Kidney tubule cell (primary cell): ENCODE measurements at regions not wholly inside any gene's neighbourhood (a gene's known extent, or its start where the extent isn't known, plus 50 kb on each side); places are given as distances from the start of the nearest gene placed in this dataset.

Experiments used
- DNase-seq: peaks from one replicate; pipeline ENCODE4 v3.0.0-alpha.2; 2018; ENCODE audit warnings: low spot score

- no peak for DNase-seq
Observed at GRCh38 chr9:12874395-12874794, 99.6 kb downstream of the LURAP1L start.

DNA sequence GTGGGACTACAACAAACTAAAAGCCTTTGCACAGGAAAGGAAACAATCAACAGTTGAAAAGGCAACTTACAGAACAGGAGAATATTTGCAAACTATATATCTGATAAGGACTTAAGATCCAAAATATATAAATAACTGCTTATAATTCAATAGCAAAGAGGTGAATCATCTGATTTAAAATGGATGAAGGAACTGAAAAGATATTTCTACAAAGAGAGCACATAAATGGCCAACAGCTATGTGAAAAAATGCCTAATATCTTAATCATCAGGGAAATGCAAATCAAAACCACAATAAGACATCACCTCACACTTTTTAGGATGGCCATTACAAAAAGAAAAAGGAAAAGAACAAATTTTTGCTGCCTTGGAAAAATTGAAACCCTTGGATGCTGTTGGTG is 100.4 kb downstream of the LURAP1L start:
- DNase-seq, result peak; percentile 80

DNA sequence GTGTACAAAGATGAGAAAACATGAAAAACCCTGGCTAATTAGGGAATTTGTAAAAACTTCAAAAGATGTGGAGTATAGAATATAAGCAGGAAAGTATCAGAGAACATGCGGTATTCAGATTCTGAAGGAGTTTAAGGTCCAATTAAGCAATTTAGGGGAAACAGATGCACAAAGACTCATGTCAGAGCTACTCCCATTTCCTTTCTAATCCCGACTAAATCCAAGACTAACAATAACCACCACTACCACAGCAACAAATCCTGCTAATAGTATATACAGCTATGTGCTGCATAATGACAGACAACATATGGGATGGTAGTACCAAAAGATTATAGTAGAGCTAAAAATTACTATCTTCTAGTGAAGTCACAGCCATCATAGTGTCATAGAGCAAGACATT is 102.1 kb downstream of the LURAP1L start:
- no peak for DNase-seq

DNA sequence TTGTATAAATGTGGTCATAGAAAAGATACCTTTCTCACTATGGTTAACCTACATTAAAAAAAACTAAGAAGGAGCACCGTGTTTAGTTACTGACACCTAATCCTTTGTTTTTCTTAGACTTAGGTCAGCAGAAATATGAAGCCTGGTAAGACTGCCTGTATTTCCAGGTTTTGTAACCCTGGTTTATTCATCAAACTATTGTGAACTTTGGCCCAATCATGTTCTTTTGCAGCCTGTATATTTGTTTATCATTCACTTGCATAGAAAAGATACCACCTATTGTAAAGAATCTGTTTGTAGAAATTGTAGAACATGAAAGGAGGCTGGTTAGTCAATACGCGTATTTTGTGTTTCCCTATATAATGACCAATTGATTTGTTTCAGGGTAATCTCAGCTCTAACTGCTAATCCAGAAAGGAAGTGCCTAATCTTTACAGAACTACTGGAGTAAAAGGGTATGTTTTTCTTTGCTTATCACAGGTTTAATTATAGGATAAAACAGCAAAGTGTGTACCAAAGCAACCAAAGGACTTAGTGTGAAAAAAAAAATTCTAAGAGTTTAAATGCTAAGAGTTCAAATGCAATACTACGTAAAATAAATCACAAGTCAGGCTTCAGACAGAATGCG is 103.6 kb downstream of the LURAP1L start:
- DNase-seq, result no peak

DNA sequence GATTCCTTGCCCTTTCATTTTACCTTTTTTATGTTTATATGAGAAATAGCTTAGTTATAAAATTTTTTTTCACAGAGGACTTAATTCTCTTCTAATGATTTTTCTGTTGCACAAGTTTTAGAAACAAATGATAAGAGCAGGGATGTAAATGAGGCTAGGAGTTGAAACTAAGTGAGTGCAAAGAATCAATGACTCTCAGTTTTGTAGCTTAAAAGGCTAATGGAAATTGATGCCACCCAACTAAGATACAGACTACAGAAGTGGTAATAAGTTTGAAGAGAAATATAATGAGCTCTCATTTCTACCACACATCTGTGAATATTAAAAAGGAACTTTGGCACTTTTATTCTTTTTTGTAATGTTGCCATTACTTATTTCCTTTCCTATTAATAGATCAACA is 105.1 kb downstream of the LURAP1L start:
- DNase-seq, result no peak

DNA sequence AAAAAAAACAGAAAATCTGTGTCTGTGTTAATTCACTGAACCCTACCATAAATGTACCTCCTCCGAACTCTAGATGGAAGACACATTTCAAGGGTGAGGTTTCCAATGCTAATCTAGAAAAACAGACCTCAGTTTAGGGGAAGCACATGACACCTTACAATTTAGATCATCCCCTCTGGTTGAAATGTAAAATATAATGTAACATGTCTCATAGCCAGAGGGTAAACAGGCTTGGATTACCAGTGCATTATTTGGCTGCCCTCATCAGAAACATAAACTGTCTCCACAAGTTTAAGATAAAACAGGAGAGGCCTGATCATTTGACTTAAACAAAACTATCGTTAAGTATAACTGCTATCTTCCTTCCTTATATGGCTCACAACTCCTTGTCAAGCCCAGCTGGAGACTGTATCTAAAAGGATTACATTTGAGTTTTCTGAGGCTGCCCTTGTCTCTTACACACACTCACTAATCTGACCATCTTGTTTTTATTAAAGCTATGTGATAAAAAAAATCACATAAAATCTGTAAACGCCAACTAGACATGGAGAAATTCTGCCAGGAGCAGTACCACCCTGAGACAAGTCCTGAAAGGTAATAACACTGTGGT is 105.7 kb downstream of the LURAP1L start:
- no peak for DNase-seq

DNA sequence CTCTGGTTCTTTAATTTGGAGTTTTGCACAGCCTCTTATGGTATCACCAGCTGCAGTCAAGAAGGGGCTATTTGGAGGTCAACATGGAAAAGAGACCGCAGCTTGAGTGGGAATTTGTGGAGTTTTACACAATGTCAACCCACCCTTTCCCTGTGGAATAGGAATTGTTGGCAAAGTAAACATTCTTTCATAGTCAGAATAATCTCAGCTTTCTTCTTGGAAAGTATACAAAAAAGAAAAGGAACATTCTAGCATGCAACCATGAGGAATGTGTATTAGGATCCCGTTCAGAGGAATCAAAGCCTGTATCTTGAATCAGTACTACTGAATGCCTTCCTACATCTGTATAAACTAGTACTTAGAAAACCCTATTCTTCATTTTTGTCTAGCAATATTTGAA is 107.6 kb downstream of the LURAP1L start:
- DNase-seq, result no peak

- DNase-seq, result peak; percentile 79
Observed at GRCh38 chr9:12884736-12885395, 110.0 kb downstream of the LURAP1L start.

GRCh38 chr9:12889402-12890106 is 114.7 kb downstream of the LURAP1L start:
- DNase-seq, result no peak

DNA sequence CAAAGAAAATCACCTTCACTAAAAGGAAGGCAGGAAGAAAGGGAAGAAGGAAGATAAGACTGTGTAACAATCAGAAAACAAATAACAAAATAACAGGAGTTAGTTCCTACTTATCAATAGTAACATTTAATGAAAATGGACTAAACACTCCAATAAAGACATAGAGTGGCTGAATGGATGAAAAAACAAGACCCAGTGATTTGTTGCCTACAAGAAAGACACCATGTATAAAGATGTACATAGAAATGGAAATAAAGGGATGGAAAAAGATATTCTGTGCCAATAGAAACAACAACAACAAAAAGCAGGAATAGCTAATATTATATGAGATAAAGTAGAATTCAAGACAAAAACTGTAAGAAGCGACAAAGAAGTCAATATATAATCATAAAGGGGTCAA is 116.8 kb downstream of the LURAP1L start:
- no peak for DNase-seq

DNA sequence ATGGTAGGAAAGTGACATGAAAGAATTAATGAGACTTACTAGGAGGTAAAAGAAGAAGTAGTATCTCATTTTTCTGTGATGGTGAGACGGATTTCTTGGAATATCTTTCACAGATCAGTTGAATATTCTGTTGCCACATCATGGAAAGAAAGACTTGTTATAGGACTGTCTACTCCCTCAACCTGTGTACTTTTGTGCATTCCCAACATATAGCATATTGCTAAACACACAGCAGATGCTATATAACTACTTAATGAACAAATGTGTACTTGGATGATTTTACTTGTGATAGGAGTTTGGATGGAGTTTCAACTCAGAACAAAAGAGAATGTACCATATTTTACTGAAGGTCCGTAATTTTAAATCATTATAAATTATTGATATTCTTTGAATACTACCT is 128.5 kb downstream of the LURAP1L start:
- no peak for DNase-seq

DNA sequence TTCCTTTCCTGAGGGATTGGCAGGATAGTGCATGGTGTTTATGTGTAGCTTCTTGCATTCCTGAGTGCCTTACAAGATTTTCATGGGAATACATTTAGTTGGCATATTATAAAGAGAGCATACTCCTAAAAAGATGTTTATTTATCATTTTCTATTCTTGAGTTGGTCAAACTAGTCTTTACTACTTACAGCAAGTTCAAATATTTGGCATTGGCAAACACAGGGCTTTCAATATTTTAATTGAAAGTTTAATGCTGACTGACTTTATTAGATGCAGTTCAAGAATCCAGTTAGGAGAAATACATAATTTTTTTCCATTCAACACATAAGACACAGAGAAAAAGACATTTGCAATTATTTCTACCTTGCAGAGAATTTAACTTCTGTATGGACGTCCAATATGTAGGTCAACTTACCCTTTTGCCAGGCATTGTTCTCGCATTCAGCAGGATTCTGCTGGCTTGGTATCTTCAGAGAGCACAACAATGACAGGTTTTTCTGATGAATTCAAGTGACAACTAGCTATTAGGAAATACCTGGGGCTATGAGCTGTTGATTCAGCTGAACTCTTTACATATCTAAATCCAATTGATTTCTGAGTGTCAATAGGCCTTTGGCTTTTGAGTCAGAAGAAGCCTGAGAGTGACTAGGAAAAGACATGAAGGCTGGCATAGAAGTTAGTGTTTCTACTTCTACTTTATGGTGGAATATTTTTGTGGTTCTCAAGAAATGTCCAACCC is 129.6 kb downstream of the LURAP1L start:
- DNase-seq, result no peak

- no peak for DNase-seq
Observed at GRCh38 chr9:12906646-12907045, 131.8 kb downstream of the LURAP1L start.

DNA sequence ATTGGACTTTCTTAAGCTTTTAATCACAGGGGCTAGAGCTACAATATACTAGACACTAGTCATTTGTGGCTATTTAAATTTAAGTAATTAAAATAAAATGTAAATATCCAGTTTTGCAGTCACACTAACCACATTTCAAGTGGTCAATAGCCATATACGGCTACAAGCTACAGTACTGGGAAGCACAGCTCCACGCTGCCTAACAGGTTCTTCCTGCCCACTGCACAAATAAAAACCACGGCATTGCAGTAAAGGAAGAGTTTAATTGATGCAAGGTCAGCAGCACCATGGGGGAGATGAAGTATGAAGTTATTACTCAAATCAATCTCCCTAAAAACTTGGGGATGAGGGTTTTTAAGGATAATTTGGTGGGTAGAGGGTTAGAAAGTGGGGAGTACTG is 134.1 kb downstream of the LURAP1L start:
- DNase-seq, result no peak

DNA sequence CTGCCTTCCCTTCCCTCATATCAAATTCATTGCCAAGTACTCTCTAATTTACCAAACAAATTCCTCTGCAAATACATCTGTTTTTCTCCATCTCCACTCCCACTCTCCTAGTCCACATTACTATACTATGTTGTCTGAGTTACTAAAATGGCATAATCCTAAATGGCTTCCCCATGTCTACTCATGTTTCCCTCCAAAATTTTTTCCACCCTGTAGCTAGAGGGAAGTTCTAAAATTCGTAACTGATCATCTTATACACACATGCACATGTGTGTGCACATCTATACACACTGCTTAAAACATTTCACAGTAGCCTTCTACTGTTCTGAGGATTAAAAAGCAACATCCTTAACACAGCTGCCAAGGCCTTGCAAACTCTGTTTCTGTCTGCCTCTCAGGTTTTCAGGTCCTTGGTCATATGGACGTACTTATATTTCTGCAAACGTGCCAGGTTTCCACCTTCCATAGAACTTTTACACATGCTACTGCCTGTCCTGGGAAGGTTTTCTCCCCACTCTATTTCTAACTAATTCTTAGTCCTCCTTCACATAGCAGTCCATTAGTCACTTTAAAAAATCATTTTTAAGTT is 140.6 kb downstream of the LURAP1L start:
- no peak for DNase-seq

- peak; percentile 68 for DNase-seq
Observed at GRCh38 chr9:12916042-12916441, 141.2 kb downstream of the LURAP1L start.

DNA sequence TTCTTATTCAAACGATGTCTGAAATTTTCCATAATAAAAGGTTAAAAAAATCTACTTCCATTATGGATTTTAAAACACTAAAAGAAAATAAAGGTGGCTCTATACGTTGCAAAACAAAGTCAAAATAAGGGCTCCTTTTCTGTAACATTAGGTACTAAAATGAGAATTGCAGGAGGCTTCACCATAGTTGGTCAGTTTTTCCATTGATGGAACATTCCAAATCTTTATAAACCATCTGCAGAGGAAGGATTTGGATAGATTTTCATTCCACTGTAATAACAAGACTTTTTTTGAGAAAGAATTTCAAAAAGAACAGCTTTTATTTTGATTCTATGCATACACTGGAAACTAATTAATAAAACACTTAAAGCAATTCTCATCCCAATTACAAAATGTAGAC is 145.6 kb downstream of the LURAP1L start:
- no peak for DNase-seq

DNA sequence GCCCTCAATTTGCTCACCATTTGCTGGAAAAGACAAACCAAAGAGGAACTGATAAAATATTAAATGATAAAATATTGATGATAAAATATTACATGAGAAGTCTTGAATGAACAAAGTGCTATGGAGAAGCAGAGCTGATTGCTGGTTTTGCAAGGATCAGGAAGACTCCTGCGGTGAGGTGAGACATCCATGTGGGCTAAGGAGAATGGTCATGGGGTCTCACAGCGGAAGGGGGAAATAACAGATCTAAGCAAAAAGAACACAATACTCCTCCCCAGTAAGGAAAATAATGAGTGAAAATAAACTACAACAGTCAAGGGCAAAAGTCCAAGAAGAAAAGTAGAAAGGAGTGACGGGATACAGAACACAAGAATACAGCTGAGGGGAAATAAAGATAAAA is 146.8 kb downstream of the LURAP1L start:
- no peak for DNase-seq

DNA sequence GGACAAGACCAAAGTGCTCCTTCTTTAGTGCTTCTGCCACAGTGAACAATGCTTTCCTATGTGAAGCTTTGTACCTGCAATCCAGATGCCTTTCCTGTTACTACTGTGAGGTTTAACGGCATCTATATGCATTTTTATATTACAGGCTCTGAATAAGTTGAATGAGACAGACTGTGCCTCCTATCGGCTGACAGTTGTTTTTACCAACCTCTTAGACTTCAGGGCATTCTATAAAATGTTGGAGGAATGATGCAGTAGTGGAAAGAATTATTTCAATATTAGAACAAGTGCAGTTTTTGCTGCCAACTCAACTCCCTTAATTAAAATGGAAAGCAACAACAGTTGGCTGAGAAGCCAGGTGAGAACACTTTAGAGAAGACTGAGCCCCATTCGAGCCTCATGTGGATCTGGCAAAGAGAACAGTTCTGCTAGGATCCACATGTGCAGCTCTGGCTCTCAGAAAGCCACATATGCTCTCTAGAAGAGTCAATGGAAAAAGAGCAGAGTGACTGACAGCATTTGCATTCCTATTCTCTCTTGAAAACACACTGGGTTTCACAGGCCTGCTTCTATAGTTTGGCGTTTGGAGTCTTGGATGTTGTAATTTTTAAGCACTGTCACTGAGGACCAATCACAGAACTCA is 147.5 kb downstream of the LURAP1L start:
- no peak for DNase-seq

DNA sequence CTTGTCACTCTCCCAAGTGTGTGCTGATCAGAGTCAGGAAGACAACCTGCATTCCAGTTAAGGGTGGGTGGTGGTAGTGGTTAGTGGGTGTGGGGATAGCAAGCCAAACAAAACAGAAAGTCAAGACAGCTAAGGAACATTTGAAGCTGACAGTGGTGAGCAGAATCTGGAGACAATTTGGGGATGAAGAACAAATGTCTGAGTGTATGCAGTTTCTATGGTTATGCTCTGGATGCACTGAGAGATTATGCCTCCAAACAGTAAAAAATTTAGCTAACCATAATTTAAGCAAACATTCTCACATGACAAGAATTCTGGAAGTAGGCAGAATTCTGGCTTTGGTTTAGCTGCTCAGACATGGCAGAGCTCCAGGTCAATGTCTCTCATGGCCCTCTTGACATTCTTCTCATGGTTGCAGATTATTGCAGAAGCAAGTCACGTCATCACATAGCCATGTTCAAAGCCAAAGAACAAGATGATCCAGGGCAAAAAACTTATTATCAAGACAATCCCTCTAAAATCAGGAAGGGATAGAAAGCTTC is 148.7 kb downstream of the LURAP1L start:
- no peak for DNase-seq

- peak; percentile 72 for DNase-seq
Observed at GRCh38 chr9:12930906-12931305, 156.1 kb downstream of the LURAP1L start.
